NB4 (cell line): ENCODE measurements at regions not wholly inside any gene's neighbourhood (a gene's known extent, or its start where the extent isn't known, plus 50 kb on each side); places are given as distances from the start of the nearest gene placed in this dataset.

Experiments
- CTCF ChIP-seq: IDR thresholded peaks from one replicate; pipeline ENCODE4 v1.5.1; 2012; ENCODE audit warnings: low read depth, low read length
- POLR2A ChIP-seq: IDR thresholded peaks from 2 replicates; pipeline ENCODE4 v1.6.1; 2011; ENCODE audit warnings: mild to moderate bottlenecking; ENCODE audit not compliant: insufficient read length; ENCODE audit errors: extremely low read depth

GRCh38 chr3:163721596-163721995 lies 1356.7 kb downstream of the SI start:
- no peak for TF ChIP-seq CTCF
- TF ChIP-seq POLR2A: no peak
